ENCODE measurements at regions not wholly inside any gene's neighbourhood (a gene's known extent, or its start where the extent isn't known, plus 50 kb on each side); places are given as distances from the start of the nearest gene placed in this dataset.
"Not testable (repeated sequence)": the region's sequence is repeated elsewhere in the genome, so short reads cannot be mapped to it uniquely, and the experiment has no call there.

DNA sequence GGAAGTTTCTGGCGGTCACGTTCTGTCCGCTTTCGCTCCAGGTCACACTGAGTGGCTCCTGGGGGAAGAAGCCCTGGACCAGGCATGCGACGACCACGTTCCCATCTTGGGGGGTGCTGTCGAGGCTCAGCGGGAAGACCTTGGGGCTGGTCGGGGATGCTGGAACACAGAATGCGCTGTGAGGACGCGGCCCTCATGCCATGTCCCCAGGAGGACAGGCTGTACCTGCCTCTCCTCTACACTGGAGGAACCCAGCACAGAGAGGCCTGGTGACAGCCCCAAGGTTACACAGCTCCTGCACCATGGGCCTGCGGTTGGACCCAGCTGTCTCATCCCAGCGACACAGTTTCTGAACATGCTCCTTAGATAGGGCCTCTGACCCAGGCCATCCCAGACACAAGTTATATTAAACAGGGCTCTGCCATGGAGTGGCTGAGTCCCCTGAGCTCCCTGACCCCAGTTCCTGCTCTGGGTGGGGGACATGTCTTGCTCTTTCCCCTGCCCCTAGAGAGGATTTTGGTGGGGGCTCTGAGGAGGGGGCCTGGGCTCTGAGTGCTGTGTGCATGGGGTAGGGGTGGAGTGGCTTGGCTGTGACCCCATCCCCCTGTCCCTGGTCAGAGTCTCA is 62.0 kb downstream of the TMEM121 start:
- H3K36me3 ChIP-seq (replicated peaks in 1 of 2; ENCODE audit: control extremely low read depth in 1 of 2, control insufficient read depth in 1 of 2, extremely low read depth in 1 of 2, insufficient read depth in 2 of 2, low read length in 1 of 2) = no peaks in the 10 kb centered on the region
- H3K4me3 ChIP-seq (ENCODE audit: control extremely low read depth in 1 of 5, extremely low read depth in 1 of 5, insufficient read depth in 1 of 5, low read depth in 2 of 5, low read length in 4 of 5) = no peak overlapping the region
- H3K79me2 ChIP-seq (ENCODE audit: control insufficient read depth, insufficient read depth, low read length) = peaks cover 4% of the 10 kb centered on the region
- DNase-seq (no peak), ATAC-seq (ENCODE audit: low read depth) (no peak)
- Mint-ChIP-seq H3K4me3 (peak overlapping the region; percentile 44), H3K27me3 (no peaks in the 10 kb centered on the region), H3K4me1 (peaks cover 33% of the 10 kb centered on the region), H3K27ac (peak overlapping the region; percentile 10), H3K9me3 (ENCODE audit: insufficient read depth) (no peaks in the 10 kb centered on the region)
- H2AFZ ChIP-seq (ENCODE audit: insufficient read depth, low read depth, low read length, poor library complexity, severe bottlenecking) = no peak overlapping the region
- H3K9ac ChIP-seq (ENCODE audit: low read length) = no peak overlapping the region
- peaks cover 0 to 14% (median 0%) of the 10 kb centered on the region in 3 donors for H3K9me3 ChIP-seq (ENCODE audit: control extremely low read depth in 1 of 3, control insufficient read depth in 2 of 3, insufficient read depth in 1 of 3, low read length in 2 of 3)
- ChIA-PET CTCF (no interaction called here), POLR2A (interaction anchor here (1.3 to 1.8 kb wide), 2 partner anchors 15 to 120 kb away, joined by 6 to 10 read pairs; no protein-coding TSS in a partner anchor)
- TF ChIP-seq EZH2 (IDR thresholded peaks at IDR 0.05; ENCODE audit: borderline replicate concordance, insufficient read depth, low read depth, low read length, poor library complexity, severe bottlenecking) = no peak
- TF ChIP-seq, protein P1, sequence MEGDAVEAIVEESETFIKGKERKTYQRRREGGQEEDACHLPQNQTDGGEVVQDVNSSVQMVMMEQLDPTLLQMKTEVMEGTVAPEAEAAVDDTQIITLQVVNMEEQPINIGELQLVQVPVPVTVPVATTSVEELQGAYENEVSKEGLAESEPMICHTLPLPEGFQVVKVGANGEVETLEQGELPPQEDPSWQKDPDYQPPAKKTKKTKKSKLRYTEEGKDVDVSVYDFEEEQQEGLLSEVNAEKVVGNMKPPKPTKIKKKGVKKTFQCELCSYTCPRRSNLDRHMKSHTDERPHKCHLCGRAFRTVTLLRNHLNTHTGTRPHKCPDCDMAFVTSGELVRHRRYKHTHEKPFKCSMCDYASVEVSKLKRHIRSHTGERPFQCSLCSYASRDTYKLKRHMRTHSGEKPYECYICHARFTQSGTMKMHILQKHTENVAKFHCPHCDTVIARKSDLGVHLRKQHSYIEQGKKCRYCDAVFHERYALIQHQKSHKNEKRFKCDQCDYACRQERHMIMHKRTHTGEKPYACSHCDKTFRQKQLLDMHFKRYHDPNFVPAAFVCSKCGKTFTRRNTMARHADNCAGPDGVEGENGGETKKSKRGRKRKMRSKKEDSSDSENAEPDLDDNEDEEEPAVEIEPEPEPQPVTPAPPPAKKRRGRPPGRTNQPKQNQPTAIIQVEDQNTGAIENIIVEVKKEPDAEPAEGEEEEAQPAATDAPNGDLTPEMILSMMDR (IDR thresholded peaks at IDR 0.05) = no peak
- peaks cover 23 to 66% of the 10 kb centered on the region in 2 donors for H3K4me1 ChIP-seq (ENCODE audit: control insufficient read depth in 2 of 2, insufficient read depth in 2 of 2, low read length in 2 of 2)
- H3K27ac ChIP-seq (ENCODE audit: low read length in 2 of 2) = peak overlapping the region in 1 of 2 donors; percentile 36
- H4K20me1 ChIP-seq (ENCODE audit: control insufficient read depth, insufficient read depth, low read length, poor library complexity, severe bottlenecking) = no peaks in the 10 kb centered on the region
- intact Hi-C loops (cut with micrococcal nuclease) = no loop called here
- H3K4me2 ChIP-seq (replicated peaks; ENCODE audit: low read depth, low read length, poor library complexity, severe bottlenecking) = peak overlapping the region; percentile 17
- 90% methylated on average over 15 of the region's 15 CpGs for WGBS (ENCODE audit: insufficient coverage)
- no peaks in the 10 kb centered on the region for H3K27me3 ChIP-seq (replicated peaks in 1 of 4; ENCODE audit: control extremely low read depth in 1 of 4, control insufficient read depth in 3 of 4, insufficient read depth in 4 of 4, low read length in 3 of 4)

DNA sequence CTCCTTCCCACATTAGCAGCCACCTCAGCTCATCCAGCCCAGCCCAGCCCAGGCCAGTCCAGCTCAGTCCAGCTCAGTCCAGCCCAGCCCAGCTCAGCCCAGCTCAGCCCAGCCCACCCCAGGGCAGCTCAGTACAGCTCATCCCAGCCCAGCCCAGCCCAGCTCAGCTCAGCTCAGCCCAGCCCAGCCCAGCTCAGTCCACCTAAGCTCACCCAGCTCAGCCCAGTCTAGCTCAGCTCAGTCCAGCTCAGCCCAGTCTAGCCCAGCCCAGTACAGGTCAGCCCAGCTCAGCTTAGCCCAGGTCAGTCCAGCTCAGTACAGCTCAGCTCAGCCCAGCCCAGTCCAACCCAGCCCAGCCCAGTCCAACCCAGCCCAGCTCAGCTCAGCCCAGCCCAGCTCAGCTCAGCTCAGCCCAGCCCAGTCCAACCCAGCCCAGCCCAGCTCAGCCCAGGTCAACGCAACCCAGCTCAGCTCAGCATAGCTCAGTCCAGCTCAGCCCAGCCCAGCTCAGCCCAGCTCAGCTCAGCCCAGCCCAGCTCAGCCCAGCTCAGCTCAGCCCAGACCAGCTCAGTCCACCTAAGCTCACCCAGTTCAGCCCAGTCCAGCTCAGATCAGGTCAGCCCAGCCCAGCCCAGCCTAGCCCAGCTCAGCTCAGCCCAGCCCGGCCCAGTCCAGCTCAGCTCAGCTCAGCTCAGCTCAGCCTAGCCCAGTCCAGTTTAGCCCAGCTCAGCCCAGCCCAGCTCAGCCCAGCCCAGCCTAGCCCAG is 63.0 kb downstream of the TMEM121 start:
- H3K27me3 Mint-ChIP-seq = no peaks in the 10 kb centered on the region
- H3K36me3 ChIP-seq (replicated peaks in 1 of 2; ENCODE audit: control extremely low read depth in 1 of 2, control insufficient read depth in 1 of 2, extremely low read depth in 1 of 2, insufficient read depth in 2 of 2, low read length in 1 of 2) = no peaks in the 10 kb centered on the region
- H3K9ac ChIP-seq (ENCODE audit: low read length) = no peak overlapping the region
- no peaks in the 10 kb centered on the region for H4K20me1 ChIP-seq (ENCODE audit: control insufficient read depth, insufficient read depth, low read length, poor library complexity, severe bottlenecking)
- H3K27ac Mint-ChIP-seq = peak overlapping the region; percentile 78
- TF ChIP-seq, protein P1 (IDR thresholded peaks at IDR 0.05) = no peak
- no peak for TF ChIP-seq EZH2 (IDR thresholded peaks at IDR 0.05; ENCODE audit: borderline replicate concordance, insufficient read depth, low read depth, low read length, poor library complexity, severe bottlenecking)
- peaks cover 23 to 56% of the 10 kb centered on the region in 2 donors for H3K4me1 ChIP-seq (ENCODE audit: control insufficient read depth in 2 of 2, insufficient read depth in 2 of 2, low read length in 2 of 2)
- intact Hi-C loops (cut with micrococcal nuclease) = no loop called here
- ChIA-PET POLR2A (interaction anchor here (0.6 to 1.8 kb wide), 6 partner anchors 12 to 273 kb away, joined by 3 to 10 read pairs (median 4); no protein-coding TSS in a partner anchor), CTCF (no interaction called here)
- peaks cover 0 to 14% (median 0%) of the 10 kb centered on the region in 3 donors for H3K9me3 ChIP-seq (ENCODE audit: control extremely low read depth in 1 of 3, control insufficient read depth in 2 of 3, insufficient read depth in 1 of 3, low read length in 2 of 3)
- peak overlapping the region; percentile 30 for H3K4me2 ChIP-seq (replicated peaks; ENCODE audit: low read depth, low read length, poor library complexity, severe bottlenecking)
- peaks cover 4% of the 10 kb centered on the region for H3K79me2 ChIP-seq (ENCODE audit: control insufficient read depth, insufficient read depth, low read length)
- peak; percentile 23 for DNase-seq
- peaks cover 33% of the 10 kb centered on the region for H3K4me1 Mint-ChIP-seq
- WGBS (ENCODE audit: insufficient coverage) = 100% methylated on average over 2 of the region's 2 CpGs
- no peak overlapping the region for H2AFZ ChIP-seq (ENCODE audit: insufficient read depth, low read depth, low read length, poor library complexity, severe bottlenecking)
- no peaks in the 10 kb centered on the region for H3K27me3 ChIP-seq (replicated peaks in 1 of 4; ENCODE audit: control extremely low read depth in 1 of 4, control insufficient read depth in 3 of 4, insufficient read depth in 4 of 4, low read length in 3 of 4)
- no peak for ATAC-seq (ENCODE audit: low read depth)
- H3K4me3 Mint-ChIP-seq = peak overlapping the region; percentile 44
- no peak overlapping the region for H3K4me3 ChIP-seq (ENCODE audit: control extremely low read depth in 1 of 5, extremely low read depth in 1 of 5, insufficient read depth in 1 of 5, low read depth in 2 of 5, low read length in 4 of 5)
- no peaks in the 10 kb centered on the region for H3K9me3 Mint-ChIP-seq (ENCODE audit: insufficient read depth)
- H3K27ac ChIP-seq (ENCODE audit: low read length in 2 of 2) = peak overlapping the region; percentile 36 to 67

DNA sequence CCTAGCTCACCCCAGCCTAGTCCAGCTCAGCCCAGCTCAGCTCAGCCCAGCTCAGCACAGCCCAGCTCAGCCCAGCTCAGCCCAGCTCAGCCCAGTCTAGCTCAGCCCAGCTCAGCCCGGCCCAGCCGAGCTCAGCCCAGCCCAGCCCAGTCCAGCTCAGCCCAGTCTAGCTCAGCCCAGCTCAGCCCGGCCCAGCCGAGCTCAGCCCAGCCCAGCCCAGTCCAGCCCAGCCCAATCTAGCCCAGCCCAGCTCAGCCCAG is 63.5 kb downstream of the TMEM121 start:
- peaks cover 32% of the 10 kb centered on the region for H3K4me1 Mint-ChIP-seq
- Histone ChIP-seq H3K4me1 (ENCODE audit: control insufficient read depth in 2 of 2, insufficient read depth in 2 of 2, low read length in 2 of 2) (peaks cover 23 to 54% of the 10 kb centered on the region in 2 donors), H3K9me3 (ENCODE audit: control extremely low read depth in 1 of 3, control insufficient read depth in 2 of 3, insufficient read depth in 1 of 3, low read length in 2 of 3) (peaks cover 0 to 14% (median 0%) of the 10 kb centered on the region in 3 donors), H3K4me2 (replicated peaks; ENCODE audit: low read depth, low read length, poor library complexity, severe bottlenecking) (peak overlapping the region; percentile 30), H3K27ac (ENCODE audit: low read length in 2 of 2) (peak overlapping the region; percentile 36 to 67)
- H3K27me3 ChIP-seq (replicated peaks in 1 of 4; ENCODE audit: control extremely low read depth in 1 of 4, control insufficient read depth in 3 of 4, insufficient read depth in 4 of 4, low read length in 3 of 4); CTCF ChIA-PET; H3K9ac ChIP-seq (ENCODE audit: low read length); H3K9me3 Mint-ChIP-seq (ENCODE audit: insufficient read depth); intact Hi-C loops (cut with micrococcal nuclease); H3K36me3 ChIP-seq (replicated peaks in 1 of 2; ENCODE audit: control extremely low read depth in 1 of 2, control insufficient read depth in 1 of 2, extremely low read depth in 1 of 2, insufficient read depth in 2 of 2, low read length in 1 of 2); DNase-seq; H3K27me3 Mint-ChIP-seq; H3K4me3 Mint-ChIP-seq; H2AFZ ChIP-seq (ENCODE audit: insufficient read depth, low read depth, low read length, poor library complexity, severe bottlenecking); H3K4me3 ChIP-seq (ENCODE audit: control extremely low read depth in 1 of 5, extremely low read depth in 1 of 5, insufficient read depth in 1 of 5, low read depth in 2 of 5, low read length in 4 of 5); H4K20me1 ChIP-seq (ENCODE audit: control insufficient read depth, insufficient read depth, low read length, poor library complexity, severe bottlenecking); H3K79me2 ChIP-seq (ENCODE audit: control insufficient read depth, insufficient read depth, low read length); ATAC-seq (ENCODE audit: low read depth): not testable (repeated sequence)
- peak overlapping the region; percentile 78 for H3K27ac Mint-ChIP-seq
- POLR2A ChIA-PET = interaction anchor here (0.6 to 1.5 kb wide), 5 partner anchors 12 to 272 kb away, joined by 3 to 4 read pairs (median 4); no protein-coding TSS in a partner anchor
- 86% methylated on average over 4 of the region's 4 CpGs for WGBS (ENCODE audit: insufficient coverage)
